Limb (tissue), 2 donors: ENCODE measurements at regions not wholly inside any gene's neighbourhood (a gene's known extent, or its start where the extent isn't known, plus 50 kb on each side); places are given as distances from the start of the nearest gene placed in this dataset.
"Not testable (repeated sequence)": the region's sequence is repeated elsewhere in the genome, so short reads cannot be mapped to it uniquely, and the experiment has no call there.

Source experiments
- DNase-seq, 2 donors: peaks; one replicate each; pipeline ENCODE4 v3.0.0-alpha.2; 2016; ENCODE audit errors: extremely low spot score in 2 of 2

- no peak for DNase-seq
Measured at GRCh38 chr15:95170561-95171380, 939.4 kb downstream of the MCTP2 start.

GRCh38 chr15:95171564-95171963 is 940.2 kb downstream of the MCTP2 start:
- no peak for DNase-seq

- no peak for DNase-seq
Measured at GRCh38 chr15:95174301-95175259, 943.2 kb downstream of the MCTP2 start.

GRCh38 chr15:95175914-95176658 is 944.7 kb downstream of the MCTP2 start:
- DNase-seq, result no peak

GRCh38 chr15:95176794-95177577 is 945.6 kb downstream of the MCTP2 start:
- DNase-seq, result no peak

- DNase-seq, result no peak
Measured at GRCh38 chr15:95180530-95180929, 949.2 kb downstream of the MCTP2 start.

GRCh38 chr15:95182091-95182490 is 950.7 kb downstream of the MCTP2 start:
- no peak for DNase-seq

GRCh38 chr15:95192923-95193322 is 961.6 kb downstream of the MCTP2 start:
- no peak for DNase-seq

- no peak for DNase-seq
Measured at GRCh38 chr15:95194746-95195145, 963.4 kb downstream of the MCTP2 start.

- DNase-seq, result no peak
Measured at GRCh38 chr15:95196176-95196915, 965.0 kb downstream of the MCTP2 start.

- DNase-seq, result no peak
Measured at GRCh38 chr15:95202569-95203349, 971.4 kb downstream of the MCTP2 start.

GRCh38 chr15:95205077-95205476 is 973.7 kb downstream of the MCTP2 start:
- DNase-seq, result no peak

GRCh38 chr15:95205830-95206229 is 974.5 kb downstream of the MCTP2 start:
- DNase-seq, result not testable (repeated sequence)

GRCh38 chr15:95208071-95208470 is 976.7 kb downstream of the MCTP2 start:
- no peak for DNase-seq

GRCh38 chr15:95208988-95209387 is 977.6 kb downstream of the MCTP2 start:
- DNase-seq, result no peak

- no peak for DNase-seq
Measured at GRCh38 chr15:95210436-95210981, 979.1 kb downstream of the MCTP2 start.

- no peak for DNase-seq
Measured at GRCh38 chr15:95215017-95215416, 983.7 kb downstream of the MCTP2 start.

- no peak for DNase-seq
Measured at GRCh38 chr15:95226835-95227234, 995.5 kb downstream of the MCTP2 start.

GRCh38 chr15:95227235-95227634 is 995.9 kb downstream of the MCTP2 start:
- no peak for DNase-seq
